Left ventricle myocardium inferior (tissue), 1 donor: ENCODE measurements at regions not wholly inside any gene's neighbourhood (a gene's known extent, or its start where the extent isn't known, plus 50 kb on each side); places are given as distances from the start of the nearest gene placed in this dataset.
"Not testable (repeated sequence)": the region's sequence is repeated elsewhere in the genome, so short reads cannot be mapped to it uniquely, and the experiment has no call there.

ENCODE experiments used
- DNase-seq: peaks from one replicate; pipeline ENCODE4 v3.0.0-alpha.2; 2020
- H3K27ac ChIP-seq: fragments of 200-600 bp; replicated peaks from 2 replicates; pipeline ENCODE4 v1.8.0; 2021
- H3K27me3 ChIP-seq: fragments of 200-600 bp; 2 replicates; pipeline ENCODE4 v1.8.0; 2021; ENCODE audit warnings: low read depth
- H3K36me3 ChIP-seq: fragments of 200-600 bp; 2 replicates; pipeline ENCODE4 v1.8.0; 2021
- H3K4me1 ChIP-seq: fragments of 200-600 bp; 2 replicates; pipeline ENCODE4 v1.8.0; 2021
- H3K4me3 ChIP-seq: fragments of 200-600 bp; 2 replicates; pipeline ENCODE4 v1.8.0; 2021; ENCODE audit warnings: mild to moderate bottlenecking, moderate library complexity
- H3K9me3 ChIP-seq: fragments of 200-600 bp; replicated peaks from 2 replicates; pipeline ENCODE4 v1.8.0; 2021
- CTCF ChIP-seq: fragments of 200-600 bp; IDR thresholded peaks from 2 replicates; pipeline ENCODE4 v1.8.0; 2021; ENCODE audit warnings: antibody characterized with exemption, mild to moderate bottlenecking, borderline replicate concordance
- intact Hi-C: fragments of 100-400 bp; cut with micrococcal nuclease; formaldehyde crosslinking; loops from one replicate; pipeline ENCODE4 v1.11.0; 2022
- donor health status: DM: no; HTN: yes; CAD: no; lungs with severe emphysema.

- DNase-seq: no peak
- peaks cover under 1% of the 10 kb centered on the region for H3K9me3 ChIP-seq
- no peaks in the 10 kb centered on the region for H3K4me1 ChIP-seq
- peaks cover 64% of the 10 kb centered on the region for H3K27me3 ChIP-seq
- H3K27ac ChIP-seq: no peak overlapping the region
- H3K36me3 ChIP-seq: no peaks in the 10 kb centered on the region
- no peak for TF ChIP-seq CTCF
- H3K4me3 ChIP-seq: no peak overlapping the region
- intact Hi-C loops: no loop called here
These were observed 82.7 kb upstream of the PDZD8 start for GRCh38 chr10:117457932-117458331.

GRCh38 chr10:117457071-117457810 lies 82.0 kb upstream of the PDZD8 start:
- no peaks in the 10 kb centered on the region for H3K4me1 ChIP-seq
- intact Hi-C loops: no loop called here
- no peak for TF ChIP-seq CTCF
- H3K27me3 ChIP-seq: peaks cover 71% of the 10 kb centered on the region
- H3K9me3 ChIP-seq: no peaks in the 10 kb centered on the region
- no peak overlapping the region for H3K27ac ChIP-seq
- no peak overlapping the region for H3K4me3 ChIP-seq
- DNase-seq: no peak
- H3K36me3 ChIP-seq: no peaks in the 10 kb centered on the region

GRCh38 chr10:117455346-117455745 lies 80.1 kb upstream of the PDZD8 start:
- no peak for DNase-seq

GRCh38 chr10:117454502-117454901 lies 79.3 kb upstream of the PDZD8 start:
- DNase-seq: no peak
- no peak overlapping the region for H3K27ac ChIP-seq
- TF ChIP-seq CTCF: no peak

More at GRCh38 chr10:117455346-117455745, 80.1 kb upstream of the PDZD8 start:
- no peak overlapping the region for H3K4me3 ChIP-seq
- peaks cover 66% of the 10 kb centered on the region for H3K27me3 ChIP-seq
- H3K27ac ChIP-seq: no peak overlapping the region
- no peaks in the 10 kb centered on the region for H3K9me3 ChIP-seq
- intact Hi-C loops: no loop called here
- TF ChIP-seq CTCF: no peak
- no peaks in the 10 kb centered on the region for H3K4me1 ChIP-seq
- no peaks in the 10 kb centered on the region for H3K36me3 ChIP-seq

GRCh38 chr10:117453484-117453883 lies 78.2 kb upstream of the PDZD8 start:
- intact Hi-C loops, H3K36me3 ChIP-seq, H3K4me1 ChIP-seq, H3K27ac ChIP-seq, DNase-seq, H3K9me3 ChIP-seq, H3K4me3 ChIP-seq: not testable (repeated sequence)
- H3K27me3 ChIP-seq: peaks cover 65% of the 10 kb centered on the region

More at GRCh38 chr10:117454502-117454901, 79.3 kb upstream of the PDZD8 start:
- Histone ChIP-seq H3K4me3 (no peak overlapping the region), H3K27me3 (peaks cover 69% of the 10 kb centered on the region), H3K36me3 (no peaks in the 10 kb centered on the region), H3K9me3 (no peaks in the 10 kb centered on the region), H3K4me1 (no peaks in the 10 kb centered on the region)
- intact Hi-C loops: no loop called here

GRCh38 chr10:117450940-117451339 lies 75.7 kb upstream of the PDZD8 start:
- Histone ChIP-seq H3K27ac (no peak overlapping the region), H3K4me3 (no peak overlapping the region), H3K27me3 (peaks cover 42% of the 10 kb centered on the region), H3K36me3 (no peaks in the 10 kb centered on the region), H3K4me1 (no peaks in the 10 kb centered on the region), H3K9me3 (no peaks in the 10 kb centered on the region)
- no peak for DNase-seq
- no peak for TF ChIP-seq CTCF
- intact Hi-C loops: no loop called here
